ENCODE measurements at regions not wholly inside any gene's neighbourhood (a gene's known extent, or its start where the extent isn't known, plus 50 kb on each side); places are given as distances from the start of the nearest gene placed in this dataset.

GRCh38 chr7:18425838-18426445, 69.6 kb upstream of the HDAC9 start:
- Histone ChIP-seq H3K4me3 (ENCODE audit: low read length in 2 of 2) (no peak overlapping the region), H2BK120ac (ENCODE audit: low read depth, low read length) (no peak overlapping the region), H3K9ac (ENCODE audit: low read depth, low read length, poor library complexity) (no peak overlapping the region), H3K4me2 (ENCODE audit: insufficient read depth, low read length, poor library complexity, severe bottlenecking) (no peak overlapping the region), H2BK5ac (ENCODE audit: low read length) (no peak overlapping the region), H3K14ac (ENCODE audit: low read length) (no peak overlapping the region), H2AK5ac (ENCODE audit: low read depth, low read length) (no peak overlapping the region), H3K4me1 (ENCODE audit: control insufficient read depth in 2 of 2, insufficient read depth in 1 of 2, low read depth in 1 of 2, low read length in 2 of 2) (peaks cover 5 to 12% of the 10 kb centered on the region in 2 donors), H3K4ac (ENCODE audit: low read length) (no peak overlapping the region), H3K27me3 (ENCODE audit: control insufficient read depth in 3 of 3, insufficient read depth in 3 of 3, low read depth in 1 of 3, low read length in 3 of 3) (no peaks in the 10 kb centered on the region), H2AFZ (ENCODE audit: low read length) (peak overlapping the region; percentile 16), H4K91ac (ENCODE audit: low read depth, low read length, poor library complexity) (no peak overlapping the region), H2BK15ac (ENCODE audit: low read length) (no peak overlapping the region), H3K36me3 (replicated peaks in 1 of 2; ENCODE audit: control insufficient read depth in 2 of 2, insufficient read depth in 2 of 2, low read length in 2 of 2) (no peaks in the 10 kb centered on the region), H3K79me1 (ENCODE audit: low read depth, low read length) (no peaks in the 10 kb centered on the region), H3K18ac (ENCODE audit: low read length) (no peak overlapping the region), H3K9me3 (replicated peaks in 1 of 2; ENCODE audit: control insufficient read depth in 2 of 2, insufficient read depth in 1 of 2, low read depth in 1 of 2, low read length in 2 of 2) (no peaks in the 10 kb centered on the region), H4K8ac (ENCODE audit: low read depth, low read length) (no peak overlapping the region), H2BK12ac (ENCODE audit: low read length) (no peak overlapping the region), H3K27ac (replicated peaks; ENCODE audit: low read length) (no peak overlapping the region), H3K23ac (ENCODE audit: low read depth, low read length, poor library complexity) (no peak overlapping the region)
- WGBS, 2 donors (ENCODE audit: extremely low coverage in 2 of 2, insufficient read length in 2 of 2, insufficient replicate concordance in 1 of 2) = no CpG with 5 or more reads among the region's 5 CpGs
- DNase-seq (ENCODE audit: low spot score) = no peak

GRCh38 chr7:18426564-18427226, 68.9 kb upstream of the HDAC9 start:
- Histone ChIP-seq H3K4ac (ENCODE audit: low read length) (no peak overlapping the region), H2BK5ac (ENCODE audit: low read length) (no peak overlapping the region), H3K14ac (ENCODE audit: low read length) (no peak overlapping the region), H2BK15ac (ENCODE audit: low read length) (no peak overlapping the region), H3K27ac (replicated peaks; ENCODE audit: low read length) (no peak overlapping the region), H3K9me3 (replicated peaks in 1 of 2; ENCODE audit: control insufficient read depth in 2 of 2, insufficient read depth in 1 of 2, low read depth in 1 of 2, low read length in 2 of 2) (no peaks in the 10 kb centered on the region), H4K8ac (ENCODE audit: low read depth, low read length) (no peak overlapping the region), H2BK120ac (ENCODE audit: low read depth, low read length) (no peak overlapping the region), H2AK5ac (ENCODE audit: low read depth, low read length) (no peak overlapping the region), H3K4me1 (ENCODE audit: control insufficient read depth in 2 of 2, insufficient read depth in 1 of 2, low read depth in 1 of 2, low read length in 2 of 2) (peaks cover 5 to 8% of the 10 kb centered on the region in 2 donors), H3K36me3 (replicated peaks in 1 of 2; ENCODE audit: control insufficient read depth in 2 of 2, insufficient read depth in 2 of 2, low read length in 2 of 2) (no peaks in the 10 kb centered on the region), H3K18ac (ENCODE audit: low read length) (no peak overlapping the region), H3K27me3 (ENCODE audit: control insufficient read depth in 3 of 3, insufficient read depth in 3 of 3, low read depth in 1 of 3, low read length in 3 of 3) (no peaks in the 10 kb centered on the region), H3K23ac (ENCODE audit: low read depth, low read length, poor library complexity) (no peak overlapping the region), H4K91ac (ENCODE audit: low read depth, low read length, poor library complexity) (no peak overlapping the region), H3K9ac (ENCODE audit: low read depth, low read length, poor library complexity) (no peak overlapping the region), H2AFZ (ENCODE audit: low read length) (peak overlapping the region; percentile 54), H3K4me3 (ENCODE audit: low read length in 2 of 2) (no peak overlapping the region), H3K79me1 (ENCODE audit: low read depth, low read length) (no peaks in the 10 kb centered on the region), H3K4me2 (ENCODE audit: insufficient read depth, low read length, poor library complexity, severe bottlenecking) (no peak overlapping the region), H2BK12ac (ENCODE audit: low read length) (no peak overlapping the region)
- WGBS, 2 donors (ENCODE audit: extremely low coverage in 2 of 2, insufficient read length in 2 of 2, insufficient replicate concordance in 1 of 2) = no CpG with 5 or more reads among the region's 1 CpG
- no peak for DNase-seq (ENCODE audit: low spot score)

DNA sequence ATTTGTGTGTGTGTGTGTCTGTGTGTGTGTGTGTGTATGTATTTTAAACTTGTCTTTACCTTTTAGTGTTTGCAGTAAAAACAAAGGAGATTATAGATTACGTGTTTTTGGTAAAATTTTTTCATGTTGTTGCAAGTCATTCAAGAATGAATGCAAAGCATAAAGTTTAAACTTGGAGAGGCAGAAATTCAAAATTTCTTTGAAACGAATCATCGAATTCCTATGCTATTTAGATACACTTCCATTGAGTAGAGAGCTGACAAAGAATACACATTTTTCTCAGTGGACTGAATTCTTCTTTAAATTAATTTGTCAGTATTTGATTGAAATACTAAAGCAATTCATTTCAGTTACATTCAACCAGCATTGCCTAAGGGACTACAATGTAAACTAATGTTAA, 66.0 kb upstream of the HDAC9 start:
- WGBS, 2 donors (ENCODE audit: extremely low coverage in 2 of 2, insufficient read length in 2 of 2, insufficient replicate concordance in 1 of 2) = no CpG with 5 or more reads among the region's 3 CpGs
- H2AK5ac ChIP-seq (ENCODE audit: low read depth, low read length) = no peak overlapping the region
- H3K4me2 ChIP-seq (ENCODE audit: insufficient read depth, low read length, poor library complexity, severe bottlenecking) = no peak overlapping the region
- no peak for DNase-seq (ENCODE audit: low spot score)
- H4K8ac ChIP-seq (ENCODE audit: low read depth, low read length) = no peak overlapping the region
- no peak overlapping the region for H2BK120ac ChIP-seq (ENCODE audit: low read depth, low read length)
- no peaks in the 10 kb centered on the region for H3K36me3 ChIP-seq (replicated peaks in 1 of 2; ENCODE audit: control insufficient read depth in 2 of 2, insufficient read depth in 2 of 2, low read length in 2 of 2)
- no peak overlapping the region for H3K4ac ChIP-seq (ENCODE audit: low read length)
- H3K27me3 ChIP-seq (ENCODE audit: control insufficient read depth in 3 of 3, insufficient read depth in 3 of 3, low read depth in 1 of 3, low read length in 3 of 3) = no peaks in the 10 kb centered on the region
- H2BK12ac ChIP-seq (ENCODE audit: low read length) = no peak overlapping the region
- no peak overlapping the region for H3K23ac ChIP-seq (ENCODE audit: low read depth, low read length, poor library complexity)
- no peak overlapping the region for H3K14ac ChIP-seq (ENCODE audit: low read length)
- no peak overlapping the region for H2AFZ ChIP-seq (ENCODE audit: low read length)
- H3K9me3 ChIP-seq (replicated peaks in 1 of 2; ENCODE audit: control insufficient read depth in 2 of 2, insufficient read depth in 1 of 2, low read depth in 1 of 2, low read length in 2 of 2) = no peaks in the 10 kb centered on the region
- no peak overlapping the region for H4K91ac ChIP-seq (ENCODE audit: low read depth, low read length, poor library complexity)
- H3K4me3 ChIP-seq (ENCODE audit: low read length in 2 of 2) = no peak overlapping the region
- no peak overlapping the region for H3K27ac ChIP-seq (replicated peaks; ENCODE audit: low read length)
- no peak overlapping the region for H2BK5ac ChIP-seq (ENCODE audit: low read length)
- H3K4me1 ChIP-seq (ENCODE audit: control insufficient read depth in 2 of 2, insufficient read depth in 1 of 2, low read depth in 1 of 2, low read length in 2 of 2) = peaks cover 1 to 5% of the 10 kb centered on the region in 2 donors
- no peaks in the 10 kb centered on the region for H3K79me1 ChIP-seq (ENCODE audit: low read depth, low read length)
- no peak overlapping the region for H2BK15ac ChIP-seq (ENCODE audit: low read length)
- H3K18ac ChIP-seq (ENCODE audit: low read length) = no peak overlapping the region
- no peak overlapping the region for H3K9ac ChIP-seq (ENCODE audit: low read depth, low read length, poor library complexity)

DNA sequence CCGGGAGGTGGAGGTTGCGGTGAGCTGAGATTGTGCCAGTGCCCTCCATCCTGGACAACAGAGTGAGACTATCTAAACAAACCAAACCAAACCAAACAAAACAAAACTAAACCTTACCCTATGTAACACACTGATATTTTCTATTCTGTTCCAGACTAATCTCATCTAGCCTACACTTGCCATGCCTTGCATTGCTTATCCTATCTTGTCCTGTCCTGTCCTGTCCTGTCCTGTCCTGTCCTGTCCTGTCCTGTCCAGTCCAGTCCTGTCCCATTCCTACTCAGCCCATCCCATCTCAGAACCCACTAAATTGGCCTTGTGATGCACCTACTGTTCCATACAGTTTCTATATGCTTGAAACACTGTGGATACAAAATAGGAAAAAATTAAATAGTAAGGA, 64.7 kb upstream of the HDAC9 start:
- Histone ChIP-seq H3K9me3 (replicated peaks in 1 of 2; ENCODE audit: control insufficient read depth in 2 of 2, insufficient read depth in 1 of 2, low read depth in 1 of 2, low read length in 2 of 2) (no peaks in the 10 kb centered on the region), H2BK120ac (ENCODE audit: low read depth, low read length) (no peak overlapping the region), H2BK5ac (ENCODE audit: low read length) (no peak overlapping the region), H2AK5ac (ENCODE audit: low read depth, low read length) (no peak overlapping the region), H3K14ac (ENCODE audit: low read length) (no peak overlapping the region), H3K4ac (ENCODE audit: low read length) (no peak overlapping the region), H3K18ac (ENCODE audit: low read length) (no peak overlapping the region), H3K23ac (ENCODE audit: low read depth, low read length, poor library complexity) (no peak overlapping the region), H3K9ac (ENCODE audit: low read depth, low read length, poor library complexity) (no peak overlapping the region), H3K27me3 (ENCODE audit: control insufficient read depth in 3 of 3, insufficient read depth in 3 of 3, low read depth in 1 of 3, low read length in 3 of 3) (no peaks in the 10 kb centered on the region), H3K79me1 (ENCODE audit: low read depth, low read length) (no peaks in the 10 kb centered on the region), H3K36me3 (replicated peaks in 1 of 2; ENCODE audit: control insufficient read depth in 2 of 2, insufficient read depth in 2 of 2, low read length in 2 of 2) (no peaks in the 10 kb centered on the region), H3K4me3 (ENCODE audit: low read length in 2 of 2) (no peak overlapping the region), H2BK15ac (ENCODE audit: low read length) (no peak overlapping the region), H3K27ac (replicated peaks; ENCODE audit: low read length) (no peak overlapping the region), H4K91ac (ENCODE audit: low read depth, low read length, poor library complexity) (no peak overlapping the region), H2AFZ (ENCODE audit: low read length) (no peak overlapping the region), H3K4me1 (ENCODE audit: control insufficient read depth in 2 of 2, insufficient read depth in 1 of 2, low read depth in 1 of 2, low read length in 2 of 2) (peaks cover 1 to 5% of the 10 kb centered on the region in 2 donors), H4K8ac (ENCODE audit: low read depth, low read length) (no peak overlapping the region), H3K4me2 (ENCODE audit: insufficient read depth, low read length, poor library complexity, severe bottlenecking) (no peak overlapping the region), H2BK12ac (ENCODE audit: low read length) (no peak overlapping the region)
- DNase-seq (ENCODE audit: low spot score) = no peak
- no CpG with 5 or more reads among the region's 2 CpGs for WGBS, 2 donors (ENCODE audit: extremely low coverage in 2 of 2, insufficient read length in 2 of 2, insufficient replicate concordance in 1 of 2)
